ENCODE measurements at regions not wholly inside any gene's neighbourhood (a gene's known extent, or its start where the extent isn't known, plus 50 kb on each side); places are given as distances from the start of the nearest gene placed in this dataset.
"Not testable (repeated sequence)": the region's sequence is repeated elsewhere in the genome, so short reads cannot be mapped to it uniquely, and the experiment has no call there.

- DNase-seq (ENCODE audit: low read depth, low spot score) = no peak
- no peak overlapping the region for H3K4me3 ChIP-seq (ENCODE audit: low read length)
Observed at GRCh38 chrX:16067886-16068515, 55.4 kb upstream of the GRPR start.

- H3K4me3 ChIP-seq (ENCODE audit: low read length) = no peak overlapping the region
- DNase-seq (ENCODE audit: low read depth, low spot score) = no peak
Observed at GRCh38 chrX:16063921-16064320, 59.4 kb upstream of the GRPR start.

- no peak for DNase-seq (ENCODE audit: low read depth, low spot score)
- H3K4me3 ChIP-seq (ENCODE audit: low read length) = no peak overlapping the region
Observed at GRCh38 chrX:16063141-16063540, 60.2 kb upstream of the GRPR start.

- no peak for DNase-seq (ENCODE audit: low read depth, low spot score)
- no peak overlapping the region for H3K4me3 ChIP-seq (ENCODE audit: low read length)
Observed at GRCh38 chrX:16061296-16061695, 62.1 kb upstream of the GRPR start.

GRCh38 chrX:16060252-16060651 is 63.1 kb upstream of the GRPR start:
- H3K4me3 ChIP-seq (ENCODE audit: low read length) = no peak overlapping the region
- DNase-seq (ENCODE audit: low read depth, low spot score) = no peak

GRCh38 chrX:16049126-16049525 is 74.2 kb upstream of the GRPR start:
- H3K4me3 ChIP-seq (ENCODE audit: low read length); DNase-seq (ENCODE audit: low read depth, low spot score): not testable (repeated sequence)

GRCh38 chrX:16042980-16043379 is 80.4 kb upstream of the GRPR start:
- no peak for DNase-seq (ENCODE audit: low read depth, low spot score)
- no peak overlapping the region for H3K4me3 ChIP-seq (ENCODE audit: low read length)

GRCh38 chrX:16039834-16040233 is 83.5 kb upstream of the GRPR start:
- H3K4me3 ChIP-seq (ENCODE audit: low read length) = no peak overlapping the region
- no peak for DNase-seq (ENCODE audit: low read depth, low spot score)

GRCh38 chrX:16039363-16039762 is 84.0 kb upstream of the GRPR start:
- DNase-seq (ENCODE audit: low read depth, low spot score) = no peak

GRCh38 chrX:16033331-16033730 is 90.0 kb upstream of the GRPR start:
- no peak for DNase-seq (ENCODE audit: low read depth, low spot score)
- H3K4me3 ChIP-seq (ENCODE audit: low read length) = no peak overlapping the region

More at GRCh38 chrX:16039363-16039762, 84.0 kb upstream of the GRPR start:
- no peak overlapping the region for H3K4me3 ChIP-seq (ENCODE audit: low read length)

- DNase-seq (ENCODE audit: low read depth, low spot score) = no peak
- no peak overlapping the region for H3K4me3 ChIP-seq (ENCODE audit: low read length)
Observed at GRCh38 chrX:16028576-16028975, 94.8 kb upstream of the GRPR start.

- H3K4me3 ChIP-seq (ENCODE audit: low read length) = no peak overlapping the region
- DNase-seq (ENCODE audit: low read depth, low spot score) = no peak
Observed at GRCh38 chrX:16023790-16024734, 99.3 kb upstream of the GRPR start.

GRCh38 chrX:16022580-16023200 is 100.7 kb upstream of the GRPR start:
- H3K4me3 ChIP-seq (ENCODE audit: low read length) = no peak overlapping the region
- no peak for DNase-seq (ENCODE audit: low read depth, low spot score)

- no peak overlapping the region for H3K4me3 ChIP-seq (ENCODE audit: low read length)
- no peak for DNase-seq (ENCODE audit: low read depth, low spot score)
Observed at GRCh38 chrX:16018291-16018690, 105.1 kb upstream of the GRPR start.

GRCh38 chrX:16014171-16014570 is 109.2 kb upstream of the GRPR start:
- H3K4me3 ChIP-seq (ENCODE audit: low read length) = no peak overlapping the region
- no peak for DNase-seq (ENCODE audit: low read depth, low spot score)

GRCh38 chrX:16012250-16012649 is 111.1 kb upstream of the GRPR start:
- H3K4me3 ChIP-seq (ENCODE audit: low read length) = no peak overlapping the region
- DNase-seq (ENCODE audit: low read depth, low spot score) = no peak

- H3K4me3 ChIP-seq (ENCODE audit: low read length) = no peak overlapping the region
- DNase-seq (ENCODE audit: low read depth, low spot score) = no peak
Observed at GRCh38 chrX:16005917-16006316, 117.4 kb upstream of the GRPR start.

GRCh38 chrX:16002185-16002584 is 121.2 kb upstream of the GRPR start:
- DNase-seq (ENCODE audit: low read depth, low spot score) = no peak
- no peak overlapping the region for H3K4me3 ChIP-seq (ENCODE audit: low read length)

GRCh38 chrX:15998350-15998749 is 125.0 kb upstream of the GRPR start:
- H3K4me3 ChIP-seq (ENCODE audit: low read length) = no peak overlapping the region
- no peak for DNase-seq (ENCODE audit: low read depth, low spot score)

GRCh38 chrX:15989716-15990115 is 133.6 kb upstream of the GRPR start:
- no peak overlapping the region for H3K4me3 ChIP-seq (ENCODE audit: low read length)
- no peak for DNase-seq (ENCODE audit: low read depth, low spot score)
